ENCODE measurements at regions not wholly inside any gene's neighbourhood (a gene's known extent, or its start where the extent isn't known, plus 50 kb on each side); places are given as distances from the start of the nearest gene placed in this dataset.

DNA sequence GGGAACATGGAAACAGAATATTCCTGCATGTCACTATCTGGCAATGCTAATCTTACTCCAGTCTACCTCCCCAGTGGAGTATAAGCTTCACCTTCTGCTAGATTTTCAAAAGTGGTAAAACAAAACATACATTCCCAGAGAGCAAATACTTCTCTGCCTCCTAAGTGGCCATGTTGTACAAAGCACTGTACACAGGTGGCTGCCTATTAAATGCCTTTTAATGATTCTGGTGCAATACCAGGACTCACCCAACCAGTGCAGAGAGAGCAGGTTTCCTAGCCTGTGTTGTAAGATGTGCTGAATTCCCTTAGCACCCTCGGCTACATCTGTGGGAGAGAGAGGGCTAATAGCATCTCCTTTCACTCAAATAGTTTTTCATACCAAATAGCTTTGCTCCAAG lies 684.3 kb upstream of the NRP1 start:
- Histone ChIP-seq H3K4me3 (ENCODE audit: extremely low read depth in 1 of 4, insufficient read depth in 2 of 4, low read depth in 3 of 4, low read length in 4 of 4) (no peak overlapping the region), H3K23me2 (ENCODE audit: low read depth, low read length) (no peaks in the 10 kb centered on the region), H3K14ac (ENCODE audit: insufficient read length) (no peak overlapping the region), H2BK12ac (ENCODE audit: low read depth, low read length) (no peak overlapping the region), H2BK15ac (ENCODE audit: low read length) (no peak overlapping the region), H3K79me2 (ENCODE audit: control insufficient read depth in 1 of 2, insufficient read depth in 2 of 2, low read length in 2 of 2) (no peaks in the 10 kb centered on the region), H3K9me3 (ENCODE audit: insufficient read depth in 2 of 2, low read depth in 1 of 2, low read length in 1 of 2) (no peaks in the 10 kb centered on the region), H2BK120ac (replicated peaks; ENCODE audit: low read depth, low read length) (no peak overlapping the region), H4K8ac (ENCODE audit: extremely low read depth, insufficient read depth, low read length) (no peak overlapping the region), H4K5ac (ENCODE audit: insufficient read length, low read depth, low read length) (no peak overlapping the region), H4K20me1 (replicated peaks in 1 of 2; ENCODE audit: control insufficient read depth in 1 of 2, insufficient read depth in 2 of 2, low read length in 2 of 2) (no peaks in the 10 kb centered on the region), H3K4ac (replicated peaks; ENCODE audit: insufficient read length, low read depth, low read length) (no peak overlapping the region), H3K4me2 (ENCODE audit: insufficient read depth in 1 of 2, low read depth in 2 of 2, low read length in 2 of 2) (no peak overlapping the region), H4K91ac (replicated peaks; ENCODE audit: insufficient read length, low read length) (no peak overlapping the region), H3K18ac (ENCODE audit: extremely low read depth, low read length) (no peak overlapping the region), H2AK5ac (ENCODE audit: low read depth, low read length) (no peak overlapping the region), H3K9ac (replicated peaks in 1 of 4; ENCODE audit: extremely low read depth in 1 of 4, low read depth in 3 of 4, low read length in 3 of 4) (no peak overlapping the region), H2AFZ (ENCODE audit: low read length) (no peak overlapping the region), H2BK20ac (ENCODE audit: low read length) (no peak overlapping the region), H3K56ac (replicated peaks; ENCODE audit: insufficient read length, low read depth, low read length) (no peak overlapping the region), H3K27me3 (replicated peaks in 1 of 4; ENCODE audit: control insufficient read depth in 3 of 4, extremely low read depth in 1 of 4, insufficient read depth in 3 of 4, low read length in 3 of 4) (no peaks in the 10 kb centered on the region), H3K36me3 (ENCODE audit: control insufficient read depth in 2 of 4, insufficient read depth in 4 of 4, low read length in 3 of 4) (no peaks in the 10 kb centered on the region), H2BK5ac (ENCODE audit: low read depth, low read length) (no peak overlapping the region), H3K4me1 (replicated peaks in 1 of 4; ENCODE audit: control insufficient read depth in 3 of 4, insufficient read depth in 4 of 4, low read length in 3 of 4) (no peaks in the 10 kb centered on the region; a peak in 1 of 7 replicates), H3K79me1 (ENCODE audit: low read depth, low read length) (no peaks in the 10 kb centered on the region), H3K27ac (ENCODE audit: low read depth, low read length) (no peak overlapping the region), H3K23ac (ENCODE audit: insufficient read length) (no peak overlapping the region)
- POLR2A ChIA-PET (ENCODE audit: partially characterized antibody): no interaction called here
- no peak for TF ChIP-seq HDAC2 (IDR thresholded peaks at IDR 0.05; ENCODE audit: borderline replicate concordance in 1 of 2, low read depth in 2 of 2, low read length in 2 of 2)
- no peak for TF ChIP-seq TAF1 (IDR thresholded peaks at IDR 0.05; ENCODE audit: low read depth, low read length)
- no peak for TF ChIP-seq RFX5 (IDR thresholded peaks at IDR 0.05; ENCODE audit: borderline replicate concordance, low read depth, low read length)
- no peak for TF ChIP-seq CREB1 (IDR thresholded peaks at IDR 0.05)
- no peak for TF ChIP-seq SUZ12 (IDR thresholded peaks at IDR 0.05; ENCODE audit: low read length)
- TF ChIP-seq GABPA (IDR thresholded peaks at IDR 0.05; ENCODE audit: borderline replicate concordance, insufficient read depth, low read length): no peak
- TF ChIP-seq POLR2AphosphoS5 (IDR thresholded peaks at IDR 0.05; ENCODE audit: low read depth, low read length): no peak
- no peak for TF ChIP-seq KDM5A (IDR thresholded peaks at IDR 0.05; ENCODE audit: low read length)
- TF ChIP-seq, protein P1, sequence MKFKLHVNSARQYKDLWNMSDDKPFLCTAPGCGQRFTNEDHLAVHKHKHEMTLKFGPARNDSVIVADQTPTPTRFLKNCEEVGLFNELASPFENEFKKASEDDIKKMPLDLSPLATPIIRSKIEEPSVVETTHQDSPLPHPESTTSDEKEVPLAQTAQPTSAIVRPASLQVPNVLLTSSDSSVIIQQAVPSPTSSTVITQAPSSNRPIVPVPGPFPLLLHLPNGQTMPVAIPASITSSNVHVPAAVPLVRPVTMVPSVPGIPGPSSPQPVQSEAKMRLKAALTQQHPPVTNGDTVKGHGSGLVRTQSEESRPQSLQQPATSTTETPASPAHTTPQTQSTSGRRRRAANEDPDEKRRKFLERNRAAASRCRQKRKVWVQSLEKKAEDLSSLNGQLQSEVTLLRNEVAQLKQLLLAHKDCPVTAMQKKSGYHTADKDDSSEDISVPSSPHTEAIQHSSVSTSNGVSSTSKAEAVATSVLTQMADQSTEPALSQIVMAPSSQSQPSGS (IDR thresholded peaks at IDR 0.05; ENCODE audit: low read length): no peak
- no peak for TF ChIP-seq MAFK (IDR thresholded peaks at IDR 0.05; ENCODE audit: low read depth, low read length)
- no peak for TF ChIP-seq TCF12 (IDR thresholded peaks at IDR 0.05; ENCODE audit: low read depth, low read length)
- DNase-seq (ENCODE audit: low read depth in 1 of 2, low spot score in 2 of 2) (no peak), FAIRE-seq (no peak)
- CTCF ChIA-PET (ENCODE audit: partially characterized antibody): interaction anchor here (0.6 to 5.9 kb wide), 13 partner anchors 9 to 686 kb away, joined by 3 to 39 read pairs (median 4); no protein-coding TSS in a partner anchor
- 90% methylated on average over 1 of the region's 1 CpG; no CpG with 5 or more reads in 1 of the 2 experiments for WGBS, 2 experiments (ENCODE audit: extremely low coverage in 1 of 2, insufficient coverage in 1 of 2, insufficient read length in 1 of 2, insufficient replicate concordance in 2 of 2, low coverage in 1 of 2, low lambda C conversion rate in 2 of 2, missing lambda C conversion rate in 1 of 2)

Data from H1 (cell line).